B cell (primary cell): ENCODE measurements at regions not wholly inside any gene's neighbourhood (a gene's known extent, or its start where the extent isn't known, plus 50 kb on each side); places are given as distances from the start of the nearest gene placed in this dataset.

Source experiments
- CTCF ChIP-seq: fragments of 200-600 bp; IDR thresholded peaks from one replicate; pipeline ENCODE4 v1.8.0; 2022; ENCODE audit warnings: antibody characterized with exemption, mild to moderate bottlenecking
- EZH2 ChIP-seq: IDR thresholded peaks from 2 replicates; pipeline ENCODE4 v1.6.1; 2012; ENCODE audit warnings: borderline replicate concordance, low read depth, mild to moderate bottlenecking, moderate library complexity, low read length; ENCODE audit not compliant: insufficient read depth, poor library complexity, severe bottlenecking

DNA sequence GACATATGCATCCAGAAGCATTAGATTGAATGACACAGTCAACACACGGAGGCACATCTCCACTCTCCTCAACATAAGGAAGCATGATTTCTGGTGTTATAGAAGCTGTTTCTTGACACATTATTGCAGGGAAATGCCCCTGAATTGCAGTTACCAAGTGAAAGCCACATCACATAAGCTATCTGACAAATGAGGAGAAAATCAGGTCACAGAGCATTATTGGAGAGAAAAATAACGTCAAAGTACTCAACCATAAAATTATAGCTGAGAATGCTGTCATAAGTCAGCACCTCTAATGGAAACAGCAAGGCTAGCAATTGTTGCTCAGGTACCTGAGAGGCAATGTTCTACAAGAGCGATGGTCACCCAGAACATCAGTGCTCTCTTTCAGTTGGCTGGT is 169.9 kb upstream of the PALMD start:
- no peak for TF ChIP-seq CTCF
- TF ChIP-seq EZH2 = no peak
